ENCODE measurements at regions not wholly inside any gene's neighbourhood (a gene's known extent, or its start where the extent isn't known, plus 50 kb on each side); places are given as distances from the start of the nearest gene placed in this dataset.

DNA sequence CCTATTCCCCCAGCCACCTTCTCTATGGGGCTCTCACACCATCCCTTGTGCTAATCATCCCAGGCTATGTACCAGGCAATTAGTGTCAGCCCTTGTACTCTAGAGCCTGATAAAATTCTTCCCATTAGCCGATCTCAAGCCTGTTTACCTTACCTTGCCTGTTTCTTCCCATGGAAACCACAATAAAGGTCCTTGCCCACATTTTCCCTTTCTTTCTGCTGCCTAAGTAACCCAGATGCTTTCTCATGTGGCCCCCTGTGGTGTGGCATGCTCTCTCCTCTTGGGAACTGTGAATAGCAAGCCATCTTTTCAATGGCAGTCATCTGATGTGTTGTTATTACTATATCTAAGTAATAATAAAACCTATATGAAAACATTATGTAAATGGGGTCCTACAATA, 265.8 kb upstream of the ELAC2 start:
- Histone ChIP-seq H3K4me1 (ENCODE audit: control insufficient read depth in 2 of 2, insufficient read depth in 2 of 2, low read length in 2 of 2) (no peaks in the 10 kb centered on the region), H3K36me3 (ENCODE audit: control insufficient read depth in 2 of 2, insufficient read depth in 2 of 2, low read length in 1 of 2) (no peaks in the 10 kb centered on the region), H3K9me3 (ENCODE audit: control insufficient read depth in 2 of 2, insufficient read depth in 1 of 2, low read length in 1 of 2) (no peaks in the 10 kb centered on the region), H3K4me3 (ENCODE audit: low read length in 2 of 2) (no peak overlapping the region), H3K27ac (ENCODE audit: low read depth in 1 of 2, low read length in 1 of 2) (no peak overlapping the region), H3K27me3 (ENCODE audit: control insufficient read depth in 2 of 2, insufficient read depth in 1 of 2, low read length in 1 of 2) (no peaks in the 10 kb centered on the region)
- 83% methylated on average over 1 of the region's 1 CpG for WGBS
- DNase-seq (ENCODE audit: low read depth in 6 of 9, low spot score in 9 of 9): no peak

DNA sequence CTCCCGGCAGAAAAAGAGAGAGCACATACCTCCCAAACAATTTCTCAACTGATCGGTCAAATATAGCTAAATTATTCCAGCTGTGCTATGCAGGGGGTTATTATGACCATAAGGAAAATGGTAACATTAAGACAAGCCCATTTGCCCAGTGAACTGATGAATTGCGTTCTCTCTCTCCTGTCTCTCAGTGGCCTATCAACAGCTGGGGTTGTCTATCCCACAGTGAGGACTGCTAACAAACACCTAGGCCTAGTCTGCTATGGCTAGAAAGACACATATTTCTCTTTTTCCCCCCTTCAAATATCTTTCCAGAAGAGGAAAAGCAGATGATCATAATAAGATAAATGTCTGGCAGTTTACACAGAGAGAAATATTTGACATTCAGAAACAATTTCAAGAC, 263.8 kb upstream of the ELAC2 start:
- Histone ChIP-seq H3K9me3 (ENCODE audit: control insufficient read depth in 2 of 2, insufficient read depth in 1 of 2, low read length in 1 of 2) (no peaks in the 10 kb centered on the region), H3K4me3 (ENCODE audit: low read length in 2 of 2) (no peak overlapping the region), H3K36me3 (ENCODE audit: control insufficient read depth in 2 of 2, insufficient read depth in 2 of 2, low read length in 1 of 2) (no peaks in the 10 kb centered on the region), H3K4me1 (ENCODE audit: control insufficient read depth in 2 of 2, insufficient read depth in 2 of 2, low read length in 2 of 2) (no peaks in the 10 kb centered on the region), H3K27me3 (ENCODE audit: control insufficient read depth in 2 of 2, insufficient read depth in 1 of 2, low read length in 1 of 2) (no peaks in the 10 kb centered on the region), H3K27ac (ENCODE audit: low read depth in 1 of 2, low read length in 1 of 2) (no peak overlapping the region)
- 97% methylated on average over 3 of the region's 3 CpGs for WGBS
- no peak for DNase-seq (ENCODE audit: low read depth in 6 of 9, low spot score in 9 of 9)

DNA sequence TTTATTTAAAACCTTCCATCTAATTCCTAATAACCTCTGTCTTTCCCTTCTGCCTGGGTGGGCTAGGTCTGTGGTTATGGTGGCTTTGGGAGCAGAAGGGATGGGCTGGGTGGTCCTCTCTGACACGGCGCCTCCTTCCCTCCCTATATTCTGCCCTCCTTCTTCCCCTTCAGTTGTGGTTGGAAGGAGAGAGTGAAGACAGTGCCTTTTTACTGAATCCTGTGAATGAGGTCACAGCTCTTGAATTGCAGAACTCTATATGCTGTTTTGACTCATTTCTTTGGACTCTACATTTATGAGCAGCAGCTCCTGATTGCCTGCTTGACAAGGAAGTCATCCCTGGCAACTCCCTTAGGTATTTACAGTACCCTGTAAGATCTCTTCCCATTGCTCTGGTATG, 256.0 kb upstream of the ELAC2 start:
- Histone ChIP-seq H3K4me1 (ENCODE audit: control insufficient read depth in 2 of 2, insufficient read depth in 2 of 2, low read length in 2 of 2) (no peaks in the 10 kb centered on the region), H3K4me3 (ENCODE audit: low read length in 2 of 2) (no peak overlapping the region), H3K9me3 (ENCODE audit: control insufficient read depth in 2 of 2, insufficient read depth in 1 of 2, low read length in 1 of 2) (no peaks in the 10 kb centered on the region), H3K27ac (ENCODE audit: low read depth in 1 of 2, low read length in 1 of 2) (no peak overlapping the region), H3K27me3 (ENCODE audit: control insufficient read depth in 2 of 2, insufficient read depth in 1 of 2, low read length in 1 of 2) (no peaks in the 10 kb centered on the region), H3K36me3 (ENCODE audit: control insufficient read depth in 2 of 2, insufficient read depth in 2 of 2, low read length in 1 of 2) (no peaks in the 10 kb centered on the region)
- 91% methylated on average over 2 of the region's 2 CpGs for WGBS
- no peak for DNase-seq (ENCODE audit: low read depth in 6 of 9, low spot score in 9 of 9)

DNA sequence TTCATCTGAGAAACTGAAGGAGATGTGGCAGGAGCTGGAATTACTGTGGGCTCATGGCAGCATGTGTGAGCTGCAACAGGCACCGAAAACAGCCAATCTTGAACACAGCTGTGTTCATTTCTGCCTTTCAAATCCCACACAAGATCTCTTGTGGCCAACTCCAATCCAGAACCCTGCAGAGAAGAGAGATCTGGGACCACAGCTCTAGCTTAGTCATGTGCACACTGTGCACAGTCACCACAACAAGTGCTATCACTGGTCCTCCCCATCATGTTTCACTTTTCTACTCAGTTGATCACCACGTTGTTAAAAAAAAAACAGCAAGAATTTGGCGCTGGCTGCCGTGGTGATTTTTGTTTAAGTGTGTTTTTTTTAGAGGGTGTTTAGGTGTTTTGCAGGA, 254.5 kb upstream of the ELAC2 start:
- Histone ChIP-seq H3K27me3 (ENCODE audit: control insufficient read depth in 2 of 2, insufficient read depth in 1 of 2, low read length in 1 of 2) (no peaks in the 10 kb centered on the region), H3K9me3 (ENCODE audit: control insufficient read depth in 2 of 2, insufficient read depth in 1 of 2, low read length in 1 of 2) (no peaks in the 10 kb centered on the region), H3K27ac (ENCODE audit: low read depth in 1 of 2, low read length in 1 of 2) (no peak overlapping the region), H3K36me3 (ENCODE audit: control insufficient read depth in 2 of 2, insufficient read depth in 2 of 2, low read length in 1 of 2) (no peaks in the 10 kb centered on the region), H3K4me3 (ENCODE audit: low read length in 2 of 2) (no peak overlapping the region), H3K4me1 (ENCODE audit: control insufficient read depth in 2 of 2, insufficient read depth in 2 of 2, low read length in 2 of 2) (no peaks in the 10 kb centered on the region)
- DNase-seq (ENCODE audit: low read depth in 6 of 9, low spot score in 9 of 9): no peak
- WGBS: 91% methylated on average over 4 of the region's 4 CpGs

DNA sequence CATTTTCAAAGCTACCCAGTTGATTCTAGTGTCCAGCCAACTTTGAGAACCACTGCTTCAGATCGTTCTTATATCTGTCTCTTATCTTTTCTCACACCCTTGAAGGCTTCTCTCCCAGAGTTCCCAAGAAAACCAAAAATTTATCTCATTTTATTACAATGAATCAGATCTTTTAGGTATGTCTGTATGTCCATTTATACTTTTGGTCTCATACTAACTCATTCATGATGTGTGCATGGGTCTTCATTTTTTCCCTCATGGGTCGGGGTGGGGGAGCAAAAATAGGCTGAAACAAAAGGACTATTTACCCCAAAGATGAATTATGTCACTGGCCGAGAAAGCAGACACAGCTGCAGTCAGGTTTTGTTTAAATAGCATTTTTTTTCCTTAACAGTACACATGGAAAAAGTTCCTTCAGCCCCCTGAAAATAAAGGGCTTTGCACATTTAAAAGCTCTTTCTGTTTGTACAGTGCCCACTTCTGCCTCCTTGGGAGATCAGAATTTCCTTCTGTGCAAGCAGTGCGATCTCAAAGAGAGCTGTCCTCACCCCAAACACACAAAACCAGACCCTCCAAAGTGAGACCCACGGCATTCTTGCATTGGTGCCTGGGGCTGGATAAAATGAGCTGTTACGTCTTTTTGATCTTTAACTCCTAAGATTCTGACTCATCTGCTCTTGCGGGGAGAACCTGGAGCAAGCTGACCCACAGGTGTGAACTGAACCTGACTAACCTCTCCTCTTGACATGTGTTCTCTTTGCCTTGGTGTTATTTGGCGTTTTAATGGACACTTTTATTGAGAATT, 251.2 kb upstream of the ELAC2 start:
- Histone ChIP-seq H3K27ac (ENCODE audit: low read depth in 1 of 2, low read length in 1 of 2) (no peak overlapping the region), H3K27me3 (ENCODE audit: control insufficient read depth in 2 of 2, insufficient read depth in 1 of 2, low read length in 1 of 2) (no peaks in the 10 kb centered on the region), H3K36me3 (ENCODE audit: control insufficient read depth in 2 of 2, insufficient read depth in 2 of 2, low read length in 1 of 2) (no peaks in the 10 kb centered on the region), H3K9me3 (ENCODE audit: control insufficient read depth in 2 of 2, insufficient read depth in 1 of 2, low read length in 1 of 2) (no peaks in the 10 kb centered on the region), H3K4me1 (ENCODE audit: control insufficient read depth in 2 of 2, insufficient read depth in 2 of 2, low read length in 2 of 2) (no peaks in the 10 kb centered on the region), H3K4me3 (ENCODE audit: low read length in 2 of 2) (no peak overlapping the region)
- DNase-seq (ENCODE audit: low read depth in 6 of 9, low spot score in 9 of 9): no peak
- WGBS: 85% methylated on average over 8 of the region's 8 CpGs

DNA sequence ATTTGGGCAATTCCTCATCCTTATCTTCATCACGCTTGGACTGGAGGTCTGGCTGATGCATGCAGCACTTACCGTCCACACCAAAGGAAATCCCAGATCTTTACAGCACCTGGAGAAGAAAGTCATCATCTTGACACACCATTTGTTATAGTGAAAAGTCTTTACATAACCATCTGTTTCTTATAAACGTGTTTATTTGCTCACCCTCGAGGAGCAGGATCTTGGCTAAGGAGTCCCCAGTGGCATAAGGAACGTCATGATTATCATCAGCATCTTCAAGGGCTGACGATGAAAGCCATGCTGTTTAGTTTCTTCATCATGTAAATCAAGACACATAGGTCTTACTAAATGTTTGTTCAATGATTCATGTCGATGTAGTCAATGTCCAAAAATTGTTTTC, 248.8 kb upstream of the ELAC2 start:
- H3K9me3 ChIP-seq (ENCODE audit: control insufficient read depth in 2 of 2, insufficient read depth in 1 of 2, low read length in 1 of 2): no peaks in the 10 kb centered on the region
- H3K4me3 ChIP-seq (ENCODE audit: low read length in 2 of 2): no peak overlapping the region
- WGBS: 62% methylated on average over 7 of the region's 7 CpGs
- no peaks in the 10 kb centered on the region for H3K36me3 ChIP-seq (ENCODE audit: control insufficient read depth in 2 of 2, insufficient read depth in 2 of 2, low read length in 1 of 2)
- H3K27ac ChIP-seq (ENCODE audit: low read depth in 1 of 2, low read length in 1 of 2): no peak overlapping the region
- no peaks in the 10 kb centered on the region for H3K4me1 ChIP-seq (ENCODE audit: control insufficient read depth in 2 of 2, insufficient read depth in 2 of 2, low read length in 2 of 2)
- DNase-seq (ENCODE audit: low read depth in 6 of 9, low spot score in 9 of 9): no peak
- no peaks in the 10 kb centered on the region for H3K27me3 ChIP-seq (ENCODE audit: control insufficient read depth in 2 of 2, insufficient read depth in 1 of 2, low read length in 1 of 2)

DNA sequence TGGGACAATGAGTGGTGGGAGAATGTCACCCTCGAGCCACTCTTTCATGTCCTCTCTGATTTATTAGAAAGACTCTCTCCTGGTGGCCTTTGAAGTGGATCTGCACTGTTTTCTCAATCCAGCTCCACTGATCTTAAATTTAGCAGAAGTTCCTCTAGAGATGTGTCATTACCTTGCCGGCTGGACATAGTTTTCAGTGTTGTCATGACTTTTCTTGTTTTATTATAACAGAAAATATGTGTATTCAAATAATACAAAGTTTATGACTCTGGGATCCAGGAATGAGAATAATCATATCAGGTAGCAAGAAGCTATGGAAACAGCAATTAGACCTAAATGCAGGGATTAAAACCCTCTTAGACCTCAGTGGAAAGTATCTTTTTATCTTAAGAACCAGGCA, 247.5 kb upstream of the ELAC2 start:
- DNase-seq (ENCODE audit: low read depth in 6 of 9, low spot score in 9 of 9): no peak
- Histone ChIP-seq H3K36me3 (ENCODE audit: control insufficient read depth in 2 of 2, insufficient read depth in 2 of 2, low read length in 1 of 2) (no peaks in the 10 kb centered on the region), H3K27me3 (ENCODE audit: control insufficient read depth in 2 of 2, insufficient read depth in 1 of 2, low read length in 1 of 2) (no peaks in the 10 kb centered on the region), H3K27ac (ENCODE audit: low read depth in 1 of 2, low read length in 1 of 2) (no peak overlapping the region), H3K4me3 (ENCODE audit: low read length in 2 of 2) (no peak overlapping the region), H3K9me3 (ENCODE audit: control insufficient read depth in 2 of 2, insufficient read depth in 1 of 2, low read length in 1 of 2) (no peaks in the 10 kb centered on the region), H3K4me1 (ENCODE audit: control insufficient read depth in 2 of 2, insufficient read depth in 2 of 2, low read length in 2 of 2) (no peaks in the 10 kb centered on the region)
- 68% methylated on average over 2 of the region's 2 CpGs for WGBS

DNA sequence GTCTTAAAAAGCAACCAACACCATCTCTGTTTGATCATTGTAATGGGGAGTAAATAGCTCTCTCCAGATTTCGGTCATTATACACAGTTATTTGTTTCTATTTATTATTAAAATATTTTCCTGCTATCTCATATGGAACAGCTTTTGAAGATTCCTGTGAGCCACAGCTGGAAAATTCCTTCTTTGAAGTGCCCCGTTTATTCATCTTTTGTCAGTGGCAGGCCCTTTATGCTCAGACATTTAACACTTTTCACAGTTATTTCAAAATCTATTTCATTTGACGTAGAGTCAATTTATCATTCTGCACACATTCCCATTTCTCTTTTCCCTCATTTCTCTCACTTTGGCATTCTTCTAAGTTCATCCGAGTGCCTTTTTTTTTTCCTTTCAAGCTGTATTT, 245.9 kb upstream of the ELAC2 start:
- Histone ChIP-seq H3K4me1 (ENCODE audit: control insufficient read depth in 2 of 2, insufficient read depth in 2 of 2, low read length in 2 of 2) (no peaks in the 10 kb centered on the region), H3K36me3 (ENCODE audit: control insufficient read depth in 2 of 2, insufficient read depth in 2 of 2, low read length in 1 of 2) (no peaks in the 10 kb centered on the region), H3K27ac (ENCODE audit: low read depth in 1 of 2, low read length in 1 of 2) (no peak overlapping the region), H3K4me3 (ENCODE audit: low read length in 2 of 2) (no peak overlapping the region), H3K27me3 (ENCODE audit: control insufficient read depth in 2 of 2, insufficient read depth in 1 of 2, low read length in 1 of 2) (no peaks in the 10 kb centered on the region), H3K9me3 (ENCODE audit: control insufficient read depth in 2 of 2, insufficient read depth in 1 of 2, low read length in 1 of 2) (no peaks in the 10 kb centered on the region)
- DNase-seq (ENCODE audit: low read depth in 6 of 9, low spot score in 9 of 9): no peak
- 93% methylated on average over 4 of the region's 4 CpGs for WGBS

DNA sequence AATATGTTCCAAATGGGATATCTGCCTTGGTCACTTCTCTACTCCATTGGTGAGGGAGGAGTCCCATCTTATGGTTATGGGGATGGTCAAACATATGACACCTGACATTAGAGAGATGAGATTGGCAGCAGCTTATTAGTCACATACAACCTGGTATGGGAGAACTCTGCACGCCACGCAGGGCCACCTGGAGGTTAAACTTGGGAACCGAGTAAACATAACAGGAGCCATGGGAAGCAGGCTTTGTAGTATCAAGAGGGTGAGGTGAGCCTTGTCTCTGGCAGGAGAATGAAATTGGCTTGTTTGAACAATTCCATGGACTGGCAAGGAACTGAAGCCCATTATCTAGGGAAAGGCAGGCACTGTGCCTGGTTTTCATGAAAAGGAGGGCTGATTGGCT, 238.7 kb upstream of the ELAC2 start:
- no peaks in the 10 kb centered on the region for H3K36me3 ChIP-seq (ENCODE audit: control insufficient read depth in 2 of 2, insufficient read depth in 2 of 2, low read length in 1 of 2)
- DNase-seq (ENCODE audit: low read depth in 6 of 9, low spot score in 9 of 9): no peak
- H3K27ac ChIP-seq (ENCODE audit: low read depth in 1 of 2, low read length in 1 of 2): no peak overlapping the region
- 96% methylated on average over 3 of the region's 3 CpGs for WGBS
- no peaks in the 10 kb centered on the region for H3K27me3 ChIP-seq (ENCODE audit: control insufficient read depth in 2 of 2, insufficient read depth in 1 of 2, low read length in 1 of 2)
- H3K4me1 ChIP-seq (ENCODE audit: control insufficient read depth in 2 of 2, insufficient read depth in 2 of 2, low read length in 2 of 2): no peaks in the 10 kb centered on the region
- peaks cover 0 to 1% of the 10 kb centered on the region in 2 donors for H3K9me3 ChIP-seq (ENCODE audit: control insufficient read depth in 2 of 2, insufficient read depth in 1 of 2, low read length in 1 of 2)
- H3K4me3 ChIP-seq (ENCODE audit: low read length in 2 of 2): no peak overlapping the region

Measured in thymus (tissue), 11 donors.